A549 (cell line): ENCODE measurements at regions not wholly inside any gene's neighbourhood (a gene's known extent, or its start where the extent isn't known, plus 50 kb on each side); places are given as distances from the start of the nearest gene placed in this dataset.

Experiments
- ATAC-seq, 2 experiments: fragments of 200-7000 bp in 1 of 2; fragments of >200 bp in 1 of 2; cut with Nextera tagmentation in 1 of 2; cut with Tn5 transposase in 1 of 2; 3 replicates each; pipeline versions ENCODE4 v1.8.0 to v1.9.1; 2018 to 2020; ENCODE audit warnings: mild to moderate bottlenecking in 1 of 2, moderate library complexity in 1 of 2
- CTCF ChIA-PET: fragments of 300-600 bp; sonication (Branson Sonifier 250); formaldehyde crosslinking; extraction: SDS; loops from one replicate; lab custom pipeline; 2021; ENCODE audit warnings: antibody characterized with exemption, inconsistent platforms; lab: Yijun Ruan, JAX
- POLR2A ChIA-PET: fragments of 350-600 bp; formaldehyde crosslinking; extraction: SDS; loops from one replicate; lab custom pipeline; 2021; ENCODE audit warnings: antibody characterized with exemption, inconsistent platforms; lab: Yijun Ruan, JAX
- DNase-seq, 2 experiments: peaks; one replicate each; pipeline versions ENCODE4 v3.0.0 to v3.0.0-alpha.2; 2011 to 2016; ENCODE audit warnings: low read depth in 1 of 2, low spot score in 1 of 2
- FAIRE-seq: peaks from 2 replicates; lab custom pipeline; 2011; peaks lifted over from hg19 to GRCh38; lab: Jason Lieb, UNC
- H3K27ac ChIP-seq, 2 experiments: fragments of >200 bp; sonication (Bioruptor Twin); formaldehyde crosslinking; 3 replicates each; pipeline ENCODE4 v1.5.1; 2016 to 2017
- H3K4me1 ChIP-seq: fragments of >200 bp; sonication (Bioruptor Twin); formaldehyde crosslinking; 3 replicates; pipeline ENCODE4 v1.6.1; 2016
- H3K4me2 ChIP-seq: fragments of >200 bp; sonication (Bioruptor Twin); formaldehyde crosslinking; 3 replicates; pipeline ENCODE4 v1.6.1; 2016
- H3K4me3 ChIP-seq: fragments of >200 bp; sonication (Bioruptor Twin); formaldehyde crosslinking; 3 replicates; pipeline ENCODE4 v1.5.1; 2016
- H3K9me3 ChIP-seq: fragments of >200 bp; sonication (Bioruptor Twin); formaldehyde crosslinking; 3 replicates; pipeline ENCODE4 v1.6.1; 2016
- ATOH8 ChIP-seq: fragments of 250-450 bp; sonication (Bioruptor Pico); IDR thresholded peaks from 2 replicates; pipeline ENCODE4 v1.5.0; 2020; ENCODE audit warnings: low read depth, mild to moderate bottlenecking, moderate library complexity
- BCL3 ChIP-seq: fragments of >200 bp; sonication (Bioruptor Twin); formaldehyde crosslinking; IDR thresholded peaks from 3 replicates; pipeline ENCODE4 v1.6.1; 2016
- CBX2 ChIP-seq: fragments of 200-600 bp; sonication (generic); IDR thresholded peaks from 2 replicates; pipeline ENCODE4 v1.6.1; 2016; ENCODE audit warnings: low read depth, mild to moderate bottlenecking, borderline replicate concordance
- EHMT2 ChIP-seq: fragments of 200-600 bp; sonication (generic); IDR thresholded peaks from 2 replicates; pipeline ENCODE4 v1.6.1; 2016; ENCODE audit warnings: antibody characterized with exemption, low read depth, mild to moderate bottlenecking, moderate library complexity
- ESRRA ChIP-seq: fragments of 150-350 bp; IDR thresholded peaks from 2 replicates; pipeline ENCODE4 v1.6.1; 2014; ENCODE audit warnings: mild to moderate bottlenecking, low read length, borderline replicate concordance
- FOSB ChIP-seq: fragments of 250-450 bp; sonication (Bioruptor Pico); IDR thresholded peaks from 2 replicates; pipeline ENCODE4 v1.5.0; 2020; ENCODE audit warnings: mild to moderate bottlenecking, moderate library complexity
- FOXS1 ChIP-seq: fragments of 250-450 bp; sonication (Bioruptor Pico); IDR thresholded peaks from 2 replicates; pipeline ENCODE4 v1.5.0; 2020; ENCODE audit warnings: mild to moderate bottlenecking, moderate library complexity
- HDAC2 ChIP-seq: fragments of 200-600 bp; sonication (generic); IDR thresholded peaks from 2 replicates; pipeline ENCODE4 v1.6.1; 2016
- HES2 ChIP-seq: fragments of >200 bp; sonication (Bioruptor Twin); formaldehyde crosslinking; IDR thresholded peaks from 2 replicates; pipeline ENCODE4 v1.6.1; 2016
- HOXA7 ChIP-seq: fragments of 250-450 bp; sonication (Bioruptor Pico); IDR thresholded peaks from 2 replicates; pipeline ENCODE4 v1.5.0; 2020; ENCODE audit warnings: mild to moderate bottlenecking, moderate library complexity
- NFE2L2 ChIP-seq: fragments of 150-350 bp; conservative IDR thresholded peaks from 2 replicates; pipeline ENCODE4 v1.6.1; 2014; ENCODE audit warnings: low read length
- NPAS2 ChIP-seq: fragments of 250-450 bp; sonication (Bioruptor Pico); IDR thresholded peaks from 2 replicates; pipeline ENCODE4 v1.8.0; 2022; ENCODE audit warnings: mild to moderate bottlenecking, moderate library complexity, borderline replicate concordance
- POLR2AphosphoS2 ChIP-seq: conservative IDR thresholded peaks from 2 replicates; pipeline ENCODE4 v1.6.1; 2012; ENCODE audit warnings: low read length, improper control_type of control experiment, inconsistent platforms
- RAD21 ChIP-seq, 2 experiments: fragments of >200 bp in 1 of 2; sonication (Bioruptor Twin) in 1 of 2; formaldehyde crosslinking in 1 of 2; IDR thresholded peaks in 1 of 2; conservative IDR thresholded peaks in 1 of 2; 2 replicates in 1 of 2; 3 replicates in 1 of 2; pipeline ENCODE4 v1.6.1; 2012 to 2018; ENCODE audit warnings: inconsistent platforms in 1 of 2
- RARB ChIP-seq: fragments of 250-450 bp; sonication (Bioruptor Pico); IDR thresholded peaks from 2 replicates; pipeline ENCODE4 v1.8.0; 2021; ENCODE audit warnings: mild to moderate bottlenecking, moderate library complexity
- REST ChIP-seq: fragments of 200-600 bp; sonication (generic); IDR thresholded peaks from 2 replicates; pipeline ENCODE4 v1.6.1; 2016; ENCODE audit warnings: antibody characterized with exemption, mild to moderate bottlenecking, moderate library complexity
- RNF2 ChIP-seq: fragments of 200-600 bp; sonication (generic); IDR thresholded peaks from 2 replicates; pipeline ENCODE4 v1.6.1; 2016; ENCODE audit warnings: low read depth, mild to moderate bottlenecking, antibody characterized with exemption, moderate library complexity, borderline replicate concordance
- TP53 ChIP-seq: fragments of 250-450 bp; sonication (Bioruptor Pico); IDR thresholded peaks from 2 replicates; pipeline ENCODE4 v1.5.0; 2021; ENCODE audit warnings: mild to moderate bottlenecking, moderate library complexity
- WGBS: methylation state at CpG from one replicate; pipeline ENCODE4 v1.1.6; 2017; ENCODE audit errors: missing lambda C conversion rate; 5-methylcytosine and 5-hydroxymethylcytosine counted together

GRCh38 chr10:34016576-34016975 is 682.1 kb upstream of the NRP1 start (continued):
- TF ChIP-seq REST (no peak), HOXA7 (CRISPR knock-in tag) (no peak), NPAS2 (CRISPR knock-in tag) (no peak), ESRRA (no peak), RNF2 (no peak), RAD21 (conservative IDR thresholded peaks at IDR 0.05 in 1 of 2, IDR thresholded peaks at IDR 0.05 in 1 of 2) (no peak), EHMT2 (no peak), FOSB (CRISPR knock-in tag) (no peak)

- Histone ChIP-seq H3K4me2 (no peak overlapping the region), H3K4me3 (no peak overlapping the region), H3K9me3 (no peaks in the 10 kb centered on the region), H3K27ac (no peak overlapping the region), H3K4me1 (no peaks in the 10 kb centered on the region; the same call in 2 of the 3 replicates)
- TF ChIP-seq HES2 (no peak), EHMT2 (no peak), ATOH8 (CRISPR knock-in tag) (no peak), RARB (CRISPR knock-in tag) (no peak), POLR2AphosphoS2 (no peak)
- DNase-seq: no peak
- ChIA-PET POLR2A (no interaction called here), CTCF (no interaction called here)
- WGBS: 86% methylated on average over 2 of the region's 2 CpGs
- no peak for ATAC-seq
- FAIRE-seq: no peak
These were observed 681.2 kb upstream of the NRP1 start for GRCh38 chr10:34015700-34016099.

GRCh38 chr10:34013235-34013634 is 678.8 kb upstream of the NRP1 start:
- CTCF ChIA-PET: no interaction called here
- POLR2A ChIA-PET: no interaction called here
- no peak for ATAC-seq
- H3K4me3 ChIP-seq: no peak overlapping the region
- no peak for DNase-seq
- H3K27ac ChIP-seq: no peak overlapping the region
- H3K4me1 ChIP-seq: no peaks in the 10 kb centered on the region; the same call in 2 of the 3 replicates
- WGBS: 83% methylated on average over 2 of the region's 2 CpGs
- TF ChIP-seq NFE2L2: no peak
- no peak for TF ChIP-seq CBX2
- no peak for TF ChIP-seq BCL3
- no peak for TF ChIP-seq TP53 (CRISPR knock-in tag)
- TF ChIP-seq HDAC2: no peak
- no peak for TF ChIP-seq FOXS1 (CRISPR knock-in tag)
- no peak for FAIRE-seq
- H3K4me2 ChIP-seq: no peak overlapping the region
- H3K9me3 ChIP-seq: no peaks in the 10 kb centered on the region
